Lower leg skin (tissue), 4 donors: ENCODE measurements at regions not wholly inside any gene's neighbourhood (a gene's known extent, or its start where the extent isn't known, plus 50 kb on each side); places are given as distances from the start of the nearest gene placed in this dataset.

Experiments used
- DNase-seq, 2 donors: peaks; one replicate each; pipeline ENCODE4 v3.0.0-alpha.2; 2019; ENCODE audit warnings: low spot score in 2 of 2
- H3K4me3 ChIP-seq: fragments of 200-600 bp; sonication (generic); 2 replicates; pipeline ENCODE4 v1.5.1; 2017; ENCODE audit warnings: mild to moderate bottlenecking, low read depth; ENCODE audit not compliant: poor library complexity, severe bottlenecking
- CTCF ChIP-seq, 3 donors: fragments of 450-650 bp; IDR thresholded peaks; one replicate each; pipeline ENCODE4 v1.5.1; 2016; ENCODE audit warnings: antibody characterized with exemption in 3 of 3, mild to moderate bottlenecking in 3 of 3, moderate library complexity in 2 of 3
- POLR2A ChIP-seq, 2 donors: fragments of 450-650 bp; IDR thresholded peaks; one replicate each; pipeline ENCODE4 v1.6.1; 2016 to 2017; ENCODE audit warnings: antibody characterized with exemption in 2 of 2, mild to moderate bottlenecking in 1 of 2, moderate library complexity in 1 of 2
- WGBS, 2 donors: methylation state at CpG; one replicate each; pipeline ENCODE4 v1.1.5; 2018; 5-methylcytosine and 5-hydroxymethylcytosine counted together
- intact Hi-C: fragments of 100-400 bp; cut with DNase I; formaldehyde crosslinking; loops from one replicate; pipeline ENCODE4 v1.15.0; 2023; ENCODE audit warnings: low total_unique reads

DNA sequence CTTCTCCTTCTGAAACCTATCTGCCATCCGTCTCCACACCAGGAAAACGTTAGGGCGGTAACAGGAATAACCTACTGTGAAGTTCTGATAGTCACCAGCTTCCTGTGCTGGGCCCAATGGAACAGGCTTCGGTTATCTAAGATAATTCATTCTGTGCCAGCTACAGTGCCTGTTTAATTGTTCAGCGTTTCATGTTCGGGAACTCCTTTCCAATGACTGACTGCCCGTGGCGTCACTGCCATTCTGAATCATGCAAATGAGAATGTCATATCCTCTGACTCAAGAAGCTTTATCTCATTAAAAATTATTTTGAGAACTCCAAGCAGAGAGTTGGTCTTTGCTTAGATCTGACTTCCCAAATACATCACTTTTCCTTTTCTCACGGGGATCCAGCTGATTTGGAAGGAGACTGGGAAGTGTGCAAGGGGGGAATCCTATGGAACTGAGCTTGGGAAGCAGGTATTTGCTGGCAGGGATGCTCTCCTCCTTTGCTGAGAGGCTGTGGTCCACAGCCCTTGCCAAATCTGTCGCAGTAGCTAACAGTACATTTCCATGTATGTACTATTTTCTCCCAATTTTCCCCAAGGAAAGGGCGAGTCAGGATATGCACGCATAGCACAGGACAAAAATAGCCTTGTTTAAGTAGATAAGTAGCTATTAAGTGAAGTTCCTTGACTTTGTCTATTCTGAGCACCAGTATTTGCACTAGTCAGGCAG is 358.7 kb downstream of the LTN1 start:
- intact Hi-C loops = no loop called here
- 38 to 41% methylated on average over 12 of the region's 12 CpGs for WGBS, 2 donors
- TF ChIP-seq POLR2A (IDR thresholded peaks at IDR 0.05) = no peak
- TF ChIP-seq CTCF (IDR thresholded peaks at IDR 0.05) = no peak
- H3K4me3 ChIP-seq = no peak overlapping the region
- DNase-seq = peak in 1 of 2 donors; percentile 30

DNA sequence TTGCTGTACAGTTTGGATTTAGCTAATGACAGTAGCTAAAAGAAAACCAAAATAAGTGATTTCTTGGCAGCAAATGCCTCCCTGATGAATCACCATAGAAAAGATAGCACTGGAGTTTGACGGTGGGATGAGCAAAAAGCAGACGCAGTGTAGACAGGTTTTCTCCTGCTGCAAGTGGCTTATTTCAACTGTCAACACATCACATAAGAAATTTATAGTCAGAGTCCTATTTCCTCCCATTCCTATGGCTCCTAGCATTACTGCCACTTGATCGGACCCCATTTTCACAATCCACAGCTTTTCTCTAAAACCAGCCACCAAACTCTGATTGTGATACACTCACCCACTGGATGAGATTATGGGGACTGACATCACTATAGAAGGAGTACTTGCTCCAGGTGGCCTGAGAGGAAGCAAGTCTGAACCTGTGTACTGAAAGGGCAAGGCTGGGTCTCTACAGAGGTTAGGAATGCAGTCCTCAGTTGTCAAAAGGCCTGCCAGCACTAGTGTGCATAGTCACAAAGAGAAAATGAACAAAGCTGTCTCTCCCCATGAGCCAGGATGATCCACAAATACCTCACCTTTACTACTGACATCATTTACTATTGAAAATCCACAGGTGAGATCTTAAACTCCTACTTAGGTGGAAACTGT is 359.8 kb downstream of the LTN1 start:
- no peak overlapping the region for H3K4me3 ChIP-seq
- TF ChIP-seq CTCF (IDR thresholded peaks at IDR 0.05) = no peak
- no peak for TF ChIP-seq POLR2A (IDR thresholded peaks at IDR 0.05)
- DNase-seq = no peak
- 15 to 26% methylated on average over 3 of the region's 3 CpGs for WGBS, 2 donors
- intact Hi-C loops = no loop called here

- H3K4me3 ChIP-seq = no peak overlapping the region
- no peak for TF ChIP-seq POLR2A (IDR thresholded peaks at IDR 0.05)
- TF ChIP-seq CTCF (IDR thresholded peaks at IDR 0.05) = no peak
- intact Hi-C loops = no loop called here
- DNase-seq = no peak
Observed at GRCh38 chr21:28627691-28628090, 365.0 kb downstream of the LTN1 start.

DNA sequence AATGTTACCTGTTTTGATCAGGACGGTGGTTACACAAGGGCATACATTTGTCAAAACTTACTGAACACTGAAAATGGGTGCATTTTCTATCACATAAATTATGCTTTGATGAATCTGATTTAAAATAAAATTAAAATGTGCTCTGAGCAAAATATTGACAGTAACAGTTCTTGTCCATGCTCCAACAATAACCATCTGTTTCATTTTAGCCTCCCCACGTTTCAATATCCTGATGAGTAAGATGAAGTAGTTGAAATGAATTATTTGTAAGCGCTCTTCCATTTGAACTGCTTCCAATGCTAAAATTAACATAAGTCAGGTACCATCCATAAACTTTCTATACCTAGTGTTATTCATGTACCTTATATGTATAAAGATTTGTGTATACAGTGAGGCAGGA is 365.4 kb downstream of the LTN1 start:
- TF ChIP-seq POLR2A (IDR thresholded peaks at IDR 0.05) (no peak), CTCF (IDR thresholded peaks at IDR 0.05) (no peak)
- DNase-seq = no peak
- H3K4me3 ChIP-seq = no peak overlapping the region
- intact Hi-C loops = no loop called here
- WGBS, 2 donors = 51 to 61% methylated on average over 3 of the region's 3 CpGs

- intact Hi-C loops = no loop called here
- WGBS, 2 donors = 72 to 89% methylated on average over 1 of the region's 1 CpG
- TF ChIP-seq CTCF (IDR thresholded peaks at IDR 0.05) = no peak
- H3K4me3 ChIP-seq = no peak overlapping the region
- no peak for DNase-seq
Observed at GRCh38 chr21:28624626-28625025, 368.1 kb downstream of the LTN1 start.

DNA sequence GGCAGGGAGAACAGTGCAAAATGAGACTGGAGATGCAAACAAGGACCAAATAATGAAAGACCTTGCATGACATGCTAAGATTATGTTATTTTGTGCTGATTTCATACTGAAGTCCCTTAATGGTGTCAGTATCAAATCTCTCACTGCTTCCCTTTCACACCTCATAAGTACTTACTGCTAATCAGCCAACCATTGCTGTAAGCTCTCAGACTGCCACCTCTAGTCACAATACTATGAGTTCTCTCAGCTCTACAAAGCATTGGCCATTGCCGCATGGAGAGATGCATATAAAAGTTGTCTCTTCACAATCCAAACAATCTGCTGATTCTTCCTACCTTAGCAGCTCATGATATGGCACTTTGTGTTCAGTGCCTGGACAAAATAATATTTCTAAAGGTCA is 375.4 kb downstream of the LTN1 start:
- intact Hi-C loops = no loop called here
- no peak for TF ChIP-seq CTCF (IDR thresholded peaks at IDR 0.05)
- TF ChIP-seq POLR2A (IDR thresholded peaks at IDR 0.05) = no peak
- 100% methylated on average over 1 of the region's 1 CpG for WGBS, 2 donors
- no peak for DNase-seq
- H3K4me3 ChIP-seq = no peak overlapping the region
